Upper lobe of right lung (tissue), 1 donor: ENCODE measurements at regions not wholly inside any gene's neighbourhood (a gene's known extent, or its start where the extent isn't known, plus 50 kb on each side); places are given as distances from the start of the nearest gene placed in this dataset.

Source experiments
- ATAC-seq: fragments of 200-7000 bp; cut with Tn5 transposase; one replicate; pipeline ENCODE4 v1.9.1; 2020; ENCODE audit warnings: mild to moderate bottlenecking, moderate library complexity
- DNase-seq: peaks from one replicate; pipeline ENCODE4 v3.0.0-alpha.2; 2020
- H3K27ac ChIP-seq: fragments of 200-600 bp; one replicate; pipeline ENCODE4 v1.8.0; 2022
- H3K27me3 ChIP-seq: fragments of 200-600 bp; one replicate; pipeline ENCODE4 v1.8.0; 2022; ENCODE audit warnings: mild to moderate bottlenecking
- H3K36me3 ChIP-seq: fragments of 200-600 bp; one replicate; pipeline ENCODE4 v1.8.0; 2022
- H3K4me1 ChIP-seq: fragments of 200-600 bp; one replicate; pipeline ENCODE4 v1.8.0; 2022
- H3K4me3 ChIP-seq: fragments of 200-600 bp; one replicate; pipeline ENCODE4 v1.8.0; 2022; ENCODE audit warnings: mild to moderate bottlenecking
- H3K9me3 ChIP-seq: fragments of 200-600 bp; one replicate; pipeline ENCODE4 v1.8.0; 2022
- intact Hi-C: fragments of 100-400 bp; cut with DNase I; formaldehyde crosslinking; loops from one replicate; pipeline ENCODE4 v1.11.0; 2022
- TF ChIP-seq, protein P1 (sequence below): fragments of 200-600 bp; IDR thresholded peaks from one replicate; pipeline ENCODE4 v1.8.0; 2022; ENCODE audit warnings: antibody characterized with exemption
- donor health status: DM: no; HTN: yes; CAD: no; lungs with severe emphysema.

DNA sequence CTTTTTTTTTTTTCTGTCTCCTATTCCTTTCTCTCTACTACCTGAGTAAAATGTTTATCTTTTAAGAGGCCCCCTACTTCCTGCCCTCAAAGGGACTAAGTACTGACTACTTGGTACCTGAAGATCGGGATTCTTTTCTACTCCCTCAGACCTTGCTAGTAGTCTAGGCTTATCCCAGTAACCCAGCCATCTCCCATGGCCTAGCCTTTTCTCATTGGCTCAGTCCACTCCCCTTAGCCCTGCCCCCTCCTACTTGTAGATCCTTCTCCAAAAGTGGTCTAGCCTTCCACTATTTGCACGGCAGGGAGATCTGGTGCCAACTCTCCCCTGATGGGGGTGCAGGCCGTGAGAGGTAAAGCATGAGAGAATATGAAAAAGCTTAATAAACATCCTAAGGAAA lies 133.7 kb downstream of the RCN1 start:
- intact Hi-C loops: no loop called here
- DNase-seq (no peak), ATAC-seq (no peak)
- Histone ChIP-seq H3K36me3 (no peaks in the 10 kb centered on the region), H3K27ac (no peak overlapping the region), H3K4me3 (no peak overlapping the region), H3K27me3 (no peaks in the 10 kb centered on the region), H3K9me3 (no peaks in the 10 kb centered on the region), H3K4me1 (no peaks in the 10 kb centered on the region)
- TF ChIP-seq, protein P1, sequence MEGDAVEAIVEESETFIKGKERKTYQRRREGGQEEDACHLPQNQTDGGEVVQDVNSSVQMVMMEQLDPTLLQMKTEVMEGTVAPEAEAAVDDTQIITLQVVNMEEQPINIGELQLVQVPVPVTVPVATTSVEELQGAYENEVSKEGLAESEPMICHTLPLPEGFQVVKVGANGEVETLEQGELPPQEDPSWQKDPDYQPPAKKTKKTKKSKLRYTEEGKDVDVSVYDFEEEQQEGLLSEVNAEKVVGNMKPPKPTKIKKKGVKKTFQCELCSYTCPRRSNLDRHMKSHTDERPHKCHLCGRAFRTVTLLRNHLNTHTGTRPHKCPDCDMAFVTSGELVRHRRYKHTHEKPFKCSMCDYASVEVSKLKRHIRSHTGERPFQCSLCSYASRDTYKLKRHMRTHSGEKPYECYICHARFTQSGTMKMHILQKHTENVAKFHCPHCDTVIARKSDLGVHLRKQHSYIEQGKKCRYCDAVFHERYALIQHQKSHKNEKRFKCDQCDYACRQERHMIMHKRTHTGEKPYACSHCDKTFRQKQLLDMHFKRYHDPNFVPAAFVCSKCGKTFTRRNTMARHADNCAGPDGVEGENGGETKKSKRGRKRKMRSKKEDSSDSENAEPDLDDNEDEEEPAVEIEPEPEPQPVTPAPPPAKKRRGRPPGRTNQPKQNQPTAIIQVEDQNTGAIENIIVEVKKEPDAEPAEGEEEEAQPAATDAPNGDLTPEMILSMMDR: no peak

DNA sequence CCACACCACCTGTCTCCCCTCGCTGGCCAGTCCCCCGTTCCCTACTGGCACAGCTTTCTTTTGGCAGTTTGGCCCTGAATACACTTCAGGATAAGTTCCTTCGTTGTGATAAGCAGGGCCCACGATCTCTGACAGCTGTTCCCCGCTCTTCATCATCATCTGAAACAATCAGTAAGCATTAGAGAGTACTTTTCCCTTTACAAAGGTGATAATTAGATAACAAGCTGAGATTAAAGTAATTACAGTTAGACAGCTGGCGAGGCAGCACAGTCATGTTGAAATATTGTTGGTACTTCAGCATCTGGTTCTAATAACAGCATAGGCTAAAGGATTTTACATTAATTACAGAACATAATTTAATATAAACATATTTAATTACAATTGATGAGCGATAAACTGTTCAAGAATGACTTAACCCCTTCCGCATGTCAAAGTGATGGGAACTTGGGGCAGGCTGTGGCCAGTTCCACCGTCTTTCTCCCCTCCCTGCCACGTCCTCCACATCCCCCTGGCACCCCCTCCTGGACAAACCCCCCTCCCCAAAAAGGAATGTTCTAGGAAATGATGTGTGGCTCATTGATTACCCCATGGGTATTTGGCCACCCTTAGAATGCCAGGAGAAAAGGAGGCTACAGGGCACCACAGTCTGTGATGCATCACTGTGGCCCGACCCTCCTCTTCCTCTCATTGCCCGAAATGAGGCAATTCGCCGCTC lies 134.9 kb downstream of the RCN1 start:
- no peak for DNase-seq
- no peak for ATAC-seq
- Histone ChIP-seq H3K4me3 (no peak overlapping the region), H3K9me3 (no peaks in the 10 kb centered on the region), H3K4me1 (no peaks in the 10 kb centered on the region), H3K27ac (no peak overlapping the region), H3K27me3 (no peaks in the 10 kb centered on the region), H3K36me3 (no peaks in the 10 kb centered on the region)
- TF ChIP-seq, protein P1: no peak
- intact Hi-C loops: no loop called here

DNA sequence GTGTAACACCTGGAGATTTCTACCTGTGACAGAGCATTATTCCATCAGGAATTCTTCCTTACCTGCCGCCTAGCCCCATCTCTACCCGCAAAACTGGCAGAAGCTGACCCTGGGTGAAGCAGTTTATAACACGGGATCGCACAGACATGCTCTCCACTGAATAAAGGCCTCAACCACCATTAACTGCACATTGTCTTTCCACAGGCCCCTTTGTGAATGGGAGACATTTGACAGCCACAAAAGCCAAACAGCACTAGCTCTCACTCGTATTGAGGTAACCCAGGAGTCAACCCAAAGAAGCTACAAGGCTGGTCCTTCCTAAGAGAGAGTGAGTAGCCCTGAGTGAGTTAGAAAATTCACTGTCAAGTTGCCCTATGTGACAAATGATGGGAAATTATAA lies 135.6 kb downstream of the RCN1 start:
- no peak for ATAC-seq
- Histone ChIP-seq H3K4me3 (no peak overlapping the region), H3K9me3 (no peaks in the 10 kb centered on the region), H3K36me3 (no peaks in the 10 kb centered on the region), H3K27me3 (no peaks in the 10 kb centered on the region), H3K4me1 (no peaks in the 10 kb centered on the region), H3K27ac (no peak overlapping the region)
- TF ChIP-seq, protein P1: no peak
- DNase-seq: no peak
- intact Hi-C loops: no loop called here

DNA sequence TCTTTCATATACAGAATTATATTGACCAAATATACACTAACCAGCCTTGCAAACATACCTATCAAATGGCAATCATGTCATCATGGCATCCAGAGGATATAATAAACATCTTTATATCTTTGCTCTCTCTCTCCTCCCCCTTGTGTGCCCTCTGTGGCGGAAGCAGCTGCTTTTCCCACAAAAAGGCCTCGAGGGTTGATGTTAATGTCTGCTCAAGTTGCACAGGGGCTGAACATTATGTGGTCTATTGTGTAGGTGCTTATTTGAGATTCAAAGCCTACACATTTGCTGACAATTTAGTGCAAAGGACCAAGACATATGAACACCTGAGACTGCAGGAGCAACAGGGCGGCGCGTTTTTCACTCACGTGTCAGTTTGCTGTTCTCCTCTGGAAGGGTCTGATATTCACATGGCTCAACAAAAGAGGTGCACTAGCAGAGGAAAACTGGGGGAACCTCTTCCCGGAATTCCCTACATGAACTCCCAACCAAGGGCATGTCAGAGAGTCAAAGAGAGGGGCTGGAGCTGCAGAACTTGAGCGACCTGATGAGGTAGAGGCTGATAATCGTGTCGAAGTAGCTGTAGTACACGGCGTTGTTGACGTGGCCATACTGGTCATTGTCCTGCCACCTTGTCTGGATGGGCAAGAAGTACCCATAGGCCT lies 138.8 kb downstream of the RCN1 start:
- intact Hi-C loops: no loop called here
- no peaks in the 10 kb centered on the region for H3K4me1 ChIP-seq
- no peak for ATAC-seq

DNA sequence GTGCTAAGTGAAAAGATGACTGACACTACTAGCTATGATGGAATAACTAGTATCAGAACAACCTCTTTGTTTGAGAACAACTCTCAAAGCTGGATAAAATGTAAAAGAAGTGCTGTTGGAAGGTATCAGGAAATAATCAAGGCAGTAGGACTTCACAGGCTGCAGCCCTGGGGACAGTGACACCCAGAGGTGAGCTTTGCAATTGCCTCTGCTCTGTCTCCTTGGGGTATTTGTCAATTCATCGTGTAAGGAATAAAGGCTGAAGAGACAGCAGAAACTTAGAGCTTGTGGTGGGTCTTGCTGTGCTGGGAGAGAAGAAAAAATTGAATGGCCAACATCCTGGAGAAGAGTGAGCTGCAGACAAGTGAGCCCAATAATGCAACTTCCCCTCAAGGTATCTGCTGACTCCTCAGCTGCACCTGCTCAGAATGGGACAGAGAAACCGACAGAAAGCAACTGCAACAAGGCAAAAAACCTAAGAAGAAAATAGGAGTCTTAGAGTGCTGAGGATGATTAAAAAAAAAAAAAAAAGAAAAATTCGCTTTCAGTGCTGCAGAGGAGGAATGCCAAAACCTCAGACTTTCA lies 141.1 kb downstream of the RCN1 start:
- peak; percentile 43 for ATAC-seq
- H3K36me3 ChIP-seq: no peaks in the 10 kb centered on the region
- no peaks in the 10 kb centered on the region for H3K4me1 ChIP-seq
- intact Hi-C loops: no loop called here
- no peak for DNase-seq
- no peaks in the 10 kb centered on the region for H3K9me3 ChIP-seq
- H3K4me3 ChIP-seq: no peak overlapping the region
- H3K27me3 ChIP-seq: no peaks in the 10 kb centered on the region
- TF ChIP-seq, protein P1: peak; percentile 42
- H3K27ac ChIP-seq: no peak overlapping the region

More for the DNA sequence above, 138.8 kb downstream of the RCN1 start:
- H3K27ac ChIP-seq: no peak overlapping the region
- H3K36me3 ChIP-seq: no peaks in the 10 kb centered on the region
- DNase-seq: no peak
- H3K4me3 ChIP-seq: no peak overlapping the region
- H3K27me3 ChIP-seq: no peaks in the 10 kb centered on the region
- H3K9me3 ChIP-seq: no peaks in the 10 kb centered on the region
- TF ChIP-seq, protein P1: no peak
